Epithelial cell of proximal tubule (primary cell): ENCODE measurements at regions not wholly inside any gene's neighbourhood (a gene's known extent, or its start where the extent isn't known, plus 50 kb on each side); places are given as distances from the start of the nearest gene placed in this dataset.

ENCODE experiments used
- DNase-seq: peaks from one replicate; pipeline ENCODE4 v3.0.0-alpha.2; 2011; ENCODE audit warnings: low read depth
- H3K4me3 ChIP-seq: 2 replicates; pipeline ENCODE4 v1.5.1; 2011; ENCODE audit warnings: low read depth, mild to moderate bottlenecking, low read length
- TF ChIP-seq, protein P1 (sequence below): conservative IDR thresholded peaks from 2 replicates; pipeline ENCODE4 v1.5.1; 2012; ENCODE audit warnings: low read depth, mild to moderate bottlenecking, low read length

GRCh38 chr9:117858561-117858960 is 154.4 kb downstream of the TLR4 start:
- no peak overlapping the region for H3K4me3 ChIP-seq
- DNase-seq = no peak
- TF ChIP-seq, protein P1, sequence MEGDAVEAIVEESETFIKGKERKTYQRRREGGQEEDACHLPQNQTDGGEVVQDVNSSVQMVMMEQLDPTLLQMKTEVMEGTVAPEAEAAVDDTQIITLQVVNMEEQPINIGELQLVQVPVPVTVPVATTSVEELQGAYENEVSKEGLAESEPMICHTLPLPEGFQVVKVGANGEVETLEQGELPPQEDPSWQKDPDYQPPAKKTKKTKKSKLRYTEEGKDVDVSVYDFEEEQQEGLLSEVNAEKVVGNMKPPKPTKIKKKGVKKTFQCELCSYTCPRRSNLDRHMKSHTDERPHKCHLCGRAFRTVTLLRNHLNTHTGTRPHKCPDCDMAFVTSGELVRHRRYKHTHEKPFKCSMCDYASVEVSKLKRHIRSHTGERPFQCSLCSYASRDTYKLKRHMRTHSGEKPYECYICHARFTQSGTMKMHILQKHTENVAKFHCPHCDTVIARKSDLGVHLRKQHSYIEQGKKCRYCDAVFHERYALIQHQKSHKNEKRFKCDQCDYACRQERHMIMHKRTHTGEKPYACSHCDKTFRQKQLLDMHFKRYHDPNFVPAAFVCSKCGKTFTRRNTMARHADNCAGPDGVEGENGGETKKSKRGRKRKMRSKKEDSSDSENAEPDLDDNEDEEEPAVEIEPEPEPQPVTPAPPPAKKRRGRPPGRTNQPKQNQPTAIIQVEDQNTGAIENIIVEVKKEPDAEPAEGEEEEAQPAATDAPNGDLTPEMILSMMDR = no peak

GRCh38 chr9:117860849-117861248 is 156.6 kb downstream of the TLR4 start:
- TF ChIP-seq, protein P1 = no peak

DNA sequence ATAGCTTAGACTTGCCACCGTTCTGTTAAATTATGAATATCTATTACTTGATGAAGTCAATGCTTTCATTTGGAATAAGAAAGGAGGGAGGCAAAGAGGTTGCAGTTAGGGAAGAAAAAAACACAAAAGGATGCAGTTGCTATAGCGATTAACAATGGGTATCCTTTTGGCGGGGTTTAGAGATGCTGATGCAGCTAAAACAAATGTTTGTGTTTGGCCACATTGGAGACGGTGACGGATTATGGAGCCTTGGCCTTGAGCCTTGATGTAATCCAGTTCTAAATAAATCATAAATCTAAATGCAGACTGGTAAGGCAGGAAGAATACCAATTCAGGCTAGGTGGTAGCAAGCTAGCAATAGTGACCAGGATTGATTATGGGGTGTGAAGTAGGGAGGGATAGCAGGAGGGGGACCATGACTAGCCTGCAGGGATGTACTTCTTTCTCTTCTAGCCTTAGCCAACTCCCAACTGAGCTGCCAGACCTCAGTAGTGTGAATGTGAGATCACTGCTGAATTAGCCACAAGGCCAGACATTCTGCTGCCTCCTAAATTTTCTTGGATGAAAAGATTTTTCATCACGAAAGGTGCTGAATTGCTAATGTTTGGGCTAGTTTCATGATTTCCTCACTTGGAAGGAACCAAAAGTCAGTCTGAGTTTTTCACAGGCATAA is 160.3 kb downstream of the TLR4 start:
- TF ChIP-seq, protein P1 = no peak
- no peak overlapping the region for H3K4me3 ChIP-seq
- no peak for DNase-seq

More at GRCh38 chr9:117860849-117861248, 156.6 kb downstream of the TLR4 start:
- no peak overlapping the region for H3K4me3 ChIP-seq
- DNase-seq = no peak

DNA sequence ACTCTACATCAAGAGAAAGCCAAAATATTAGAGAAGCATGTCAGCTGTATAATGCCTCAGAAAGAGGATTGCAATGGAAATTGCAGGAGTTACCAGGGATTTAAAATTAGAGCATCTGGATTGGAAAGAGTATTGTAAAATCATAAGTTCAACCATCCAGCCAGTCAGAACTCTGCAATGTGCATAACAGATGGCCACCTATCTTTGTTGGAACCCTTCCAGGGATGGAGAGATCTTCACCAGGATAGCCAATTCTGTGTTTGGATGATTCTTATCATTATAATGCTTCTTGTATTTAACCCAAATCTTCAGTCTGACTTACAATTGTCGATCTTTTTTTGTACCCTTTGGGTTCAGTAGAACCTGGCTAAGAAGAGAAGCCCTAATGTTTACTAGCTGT is 164.4 kb downstream of the TLR4 start:
- TF ChIP-seq, protein P1 = no peak
- no peak overlapping the region for H3K4me3 ChIP-seq
- no peak for DNase-seq

- no peak overlapping the region for H3K4me3 ChIP-seq
Observed at GRCh38 chr9:117869287-117869686, 165.1 kb downstream of the TLR4 start.

DNA sequence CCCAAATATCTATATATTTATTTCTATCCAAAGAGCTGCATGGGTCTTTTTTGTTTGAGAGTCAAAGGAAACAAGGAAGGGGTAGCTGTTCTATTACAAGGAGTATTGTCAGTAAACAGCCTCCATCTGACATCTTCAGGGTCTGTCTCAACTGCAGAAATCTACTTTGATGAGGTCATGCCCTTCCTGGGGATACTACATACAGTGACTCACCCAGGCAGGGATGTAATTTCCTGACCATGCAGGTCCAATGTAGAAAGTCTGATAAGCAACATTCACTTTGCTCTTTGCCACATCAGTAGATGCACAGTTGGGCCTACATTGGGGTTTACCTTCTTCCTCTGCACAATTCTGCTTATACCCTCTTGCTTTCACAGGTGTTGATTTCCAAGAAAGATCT is 165.5 kb downstream of the TLR4 start:
- TF ChIP-seq, protein P1 = no peak
- H3K4me3 ChIP-seq = no peak overlapping the region

More at GRCh38 chr9:117869287-117869686, 165.1 kb downstream of the TLR4 start:
- TF ChIP-seq, protein P1 = peak; percentile 44
- no peak for DNase-seq

GRCh38 chr9:117873664-117874063 is 169.5 kb downstream of the TLR4 start:
- DNase-seq = no peak
- TF ChIP-seq, protein P1 = no peak
- no peak overlapping the region for H3K4me3 ChIP-seq

More for the DNA sequence above, 165.5 kb downstream of the TLR4 start:
- no peak for DNase-seq
